Endometrium (tissue), 2 donors: ENCODE measurements at regions not wholly inside any gene's neighbourhood (a gene's known extent, or its start where the extent isn't known, plus 50 kb on each side); places are given as distances from the start of the nearest gene placed in this dataset.

ENCODE experiments used
- FAIRE-seq: peaks from 2 replicates; lab custom pipeline; 2012; peaks lifted over from hg19 to GRCh38; lab: Jason Lieb, UNC
- donor health status: control.
- donor health status: control.

DNA sequence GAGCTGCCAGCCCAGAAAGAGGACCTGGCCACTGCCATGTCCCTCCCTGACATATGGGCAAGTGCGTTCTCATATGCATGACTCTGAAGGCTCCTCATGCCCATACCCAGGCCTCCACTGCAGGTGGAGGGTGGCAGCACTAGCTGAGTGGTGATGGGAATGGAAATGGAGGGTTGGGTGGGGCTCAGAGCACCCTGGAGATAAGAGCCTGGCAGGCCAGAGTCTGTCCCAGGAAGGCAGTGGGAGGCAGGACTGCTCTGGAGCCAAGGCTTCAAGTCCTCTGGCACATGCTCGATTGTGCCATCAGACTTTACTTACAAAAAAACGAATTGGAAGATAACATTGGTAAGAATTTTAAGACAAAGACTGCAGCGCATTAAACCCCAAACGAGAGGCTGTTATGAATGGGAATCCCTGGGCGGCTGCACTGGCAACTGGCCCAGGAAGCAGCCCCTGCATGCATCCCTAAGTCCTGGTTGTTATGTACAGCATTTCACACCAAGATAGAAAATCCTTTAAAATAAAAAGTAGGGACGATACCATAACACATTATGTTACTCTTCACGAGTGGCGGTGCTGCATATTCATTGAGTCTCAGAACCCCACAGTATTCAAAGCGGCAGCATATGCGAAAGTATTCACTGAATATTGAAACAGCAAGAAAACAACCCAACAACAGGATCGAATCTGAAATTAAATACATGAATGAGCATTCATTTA, 81.7 kb upstream of the FAM98A start:
- no peak for FAIRE-seq

GRCh38 chr2:33678436-33678835, 79.3 kb upstream of the FAM98A start:
- FAIRE-seq, result no peak

DNA sequence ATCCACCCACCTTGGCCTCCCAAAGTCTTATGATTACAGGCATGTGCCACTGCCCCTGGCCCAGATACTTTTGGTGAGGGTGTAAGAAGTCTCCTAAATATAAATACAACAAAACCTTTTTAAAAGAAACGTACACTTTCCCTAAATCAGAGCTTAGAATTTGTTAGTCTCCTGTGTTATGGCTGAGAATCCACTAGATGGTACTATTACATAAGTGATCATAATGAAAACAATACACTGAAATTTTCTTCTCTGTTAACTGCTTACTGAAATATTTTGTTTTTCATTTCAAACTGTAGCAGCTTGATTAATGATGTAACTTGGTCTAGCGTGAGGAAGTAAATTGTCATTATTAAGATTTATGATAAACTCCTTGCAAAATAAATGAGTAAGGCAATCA, 74.8 kb upstream of the FAM98A start:
- peak; percentile 95 for FAIRE-seq

- no peak for FAIRE-seq
Observed at GRCh38 chr2:33672896-33673295, 73.8 kb upstream of the FAM98A start.

DNA sequence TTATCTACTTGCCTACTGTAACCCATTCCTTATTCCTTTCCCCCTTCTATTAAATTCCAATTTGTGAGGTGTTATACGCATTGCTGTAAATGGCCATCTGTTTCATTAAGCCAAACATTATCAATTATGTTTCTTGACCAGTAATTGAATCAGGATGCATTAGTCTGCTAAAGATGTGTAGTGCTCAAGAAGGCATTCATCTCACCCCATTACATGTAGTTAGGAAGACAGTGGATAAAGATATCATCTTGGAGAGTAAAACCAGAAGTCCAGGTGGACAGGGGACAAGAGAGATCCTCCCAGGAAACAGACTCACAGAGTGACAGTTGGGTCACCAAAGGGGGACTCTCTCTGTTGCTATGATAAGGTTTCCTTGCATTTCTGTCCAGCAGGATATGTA, 73.3 kb upstream of the FAM98A start:
- FAIRE-seq, result no peak

GRCh38 chr2:33671198-33671597, 72.1 kb upstream of the FAM98A start:
- no peak for FAIRE-seq

DNA sequence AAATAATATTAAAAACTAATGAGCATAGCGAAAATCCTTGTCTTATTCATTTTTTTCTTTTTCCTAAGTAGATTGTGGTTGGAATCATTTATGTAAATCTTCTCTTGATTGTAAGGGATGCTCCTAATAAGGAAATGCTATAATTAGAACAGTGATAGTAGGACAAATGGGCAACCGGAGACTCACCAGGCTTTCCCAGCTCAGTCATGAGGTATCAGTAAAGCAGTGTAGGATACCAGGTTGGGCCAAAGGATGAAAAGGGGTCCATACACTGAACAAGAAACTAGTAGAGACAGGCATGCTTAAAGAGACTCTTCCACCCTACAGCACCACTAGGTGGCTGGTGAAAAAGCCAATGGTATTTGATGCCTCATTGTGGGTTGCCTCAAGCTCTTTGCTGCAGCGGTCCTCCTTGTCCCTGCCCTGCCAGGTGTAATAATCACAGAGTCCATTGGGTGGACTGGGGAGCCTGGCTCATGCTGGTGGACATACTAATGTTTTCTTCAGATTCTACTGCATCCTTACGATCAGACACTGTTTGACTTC, 71.4 kb upstream of the FAM98A start:
- FAIRE-seq, result no peak

- no peak for FAIRE-seq
Observed at GRCh38 chr2:33666879-33667278, 67.8 kb upstream of the FAM98A start.

DNA sequence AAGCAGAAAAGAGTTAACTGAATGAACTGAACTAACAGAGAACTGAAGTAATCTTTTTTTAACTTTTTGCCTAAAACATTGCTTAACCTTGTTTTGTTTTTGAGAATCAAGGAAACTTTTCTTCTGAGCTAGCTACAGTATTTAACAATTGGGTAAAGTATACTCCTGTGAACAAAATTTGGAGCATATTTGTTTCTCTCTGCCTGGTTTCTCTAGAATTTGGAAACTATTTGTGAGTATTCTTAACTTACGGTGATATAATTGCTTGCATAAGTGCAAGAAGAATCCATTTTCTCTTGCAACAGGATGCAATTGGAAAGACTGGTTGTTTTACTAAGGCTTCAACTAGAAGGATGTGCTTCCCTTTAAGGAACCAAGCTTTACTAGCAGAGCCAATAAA, 65.9 kb upstream of the FAM98A start:
- no peak for FAIRE-seq

- no peak for FAIRE-seq
Observed at GRCh38 chr2:33660416-33661123, 61.5 kb upstream of the FAM98A start.

DNA sequence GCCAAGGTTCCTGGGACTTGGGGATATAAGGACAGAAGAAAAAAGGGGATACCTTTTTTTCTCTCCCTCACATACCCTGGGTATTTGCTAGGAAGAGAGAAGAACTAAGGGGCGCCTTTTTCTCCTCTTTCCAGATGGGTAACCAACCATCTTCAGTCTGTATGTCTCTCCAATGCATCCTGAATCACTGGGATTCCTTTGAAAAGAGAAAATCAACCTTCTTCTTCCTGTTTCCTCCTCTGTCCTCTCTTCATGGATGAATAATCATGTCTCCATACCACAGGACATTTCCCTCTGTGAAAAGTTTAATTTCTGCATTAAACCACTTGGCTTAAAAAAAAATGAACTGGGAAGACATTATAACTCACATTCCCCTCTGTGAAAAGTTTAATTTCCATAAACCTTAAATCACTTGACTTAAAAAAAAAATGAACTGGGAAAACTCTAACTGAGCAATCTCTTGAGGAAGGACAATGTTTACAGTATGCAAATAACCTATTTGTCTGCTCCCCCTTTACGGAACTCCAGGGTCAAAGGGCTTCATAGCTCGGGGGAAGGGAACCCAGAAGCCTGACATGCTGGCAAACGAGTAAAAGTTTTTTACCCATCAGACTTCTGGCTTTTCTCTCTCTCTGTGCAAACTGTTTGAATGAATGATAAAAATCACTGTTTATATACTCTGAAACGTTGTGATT, 56.7 kb upstream of the FAM98A start:
- FAIRE-seq, result no peak

DNA sequence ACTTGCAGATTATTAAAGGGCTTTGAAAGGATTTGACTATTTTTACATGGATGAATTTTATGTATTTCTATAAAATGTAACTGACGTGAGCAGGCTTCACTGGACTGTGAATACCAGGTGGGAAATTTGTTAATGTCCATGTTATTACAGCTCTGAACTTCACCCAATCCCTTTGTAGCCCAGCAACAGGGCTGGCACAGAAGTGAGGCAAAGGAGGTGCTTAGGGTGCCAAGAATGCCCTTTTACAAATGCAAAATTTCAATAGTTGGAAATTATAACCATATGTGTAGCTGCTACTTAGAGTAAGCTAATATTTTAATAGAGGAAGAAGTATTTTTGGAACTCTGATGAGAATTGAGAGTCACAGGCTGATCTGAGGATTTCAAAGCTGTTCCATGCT, 53.7 kb upstream of the FAM98A start:
- FAIRE-seq, result no peak

GRCh38 chr2:33650171-33650570, 51.1 kb upstream of the FAM98A start:
- FAIRE-seq, result no peak
